ENCODE measurements at regions not wholly inside any gene's neighbourhood (a gene's known extent, or its start where the extent isn't known, plus 50 kb on each side); places are given as distances from the start of the nearest gene placed in this dataset.
"Not testable (repeated sequence)": the region's sequence is repeated elsewhere in the genome, so short reads cannot be mapped to it uniquely, and the experiment has no call there.

DNA sequence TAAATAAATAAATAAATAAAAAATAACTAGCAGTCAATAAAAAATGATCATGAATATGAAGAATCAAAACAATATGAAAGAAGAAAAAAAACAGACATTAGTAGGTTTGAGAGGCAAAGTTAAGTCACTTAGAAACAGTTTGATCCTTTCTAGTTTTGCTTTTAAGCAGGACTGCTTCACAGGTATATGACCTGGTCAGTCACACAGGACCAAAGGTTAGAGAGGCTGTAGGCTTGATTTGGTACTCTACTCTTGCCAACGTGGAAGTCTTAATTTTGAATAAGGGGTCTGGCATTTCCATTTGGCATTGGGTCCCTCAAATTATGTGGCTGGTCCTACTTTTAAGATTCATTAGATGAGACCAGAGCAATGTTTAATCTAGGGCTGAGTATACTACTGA lies 441.7 kb upstream of the NECTIN3 start:
- no peak for DNase-seq (ENCODE audit: low read depth in 2 of 3, low spot score in 2 of 3)

DNA sequence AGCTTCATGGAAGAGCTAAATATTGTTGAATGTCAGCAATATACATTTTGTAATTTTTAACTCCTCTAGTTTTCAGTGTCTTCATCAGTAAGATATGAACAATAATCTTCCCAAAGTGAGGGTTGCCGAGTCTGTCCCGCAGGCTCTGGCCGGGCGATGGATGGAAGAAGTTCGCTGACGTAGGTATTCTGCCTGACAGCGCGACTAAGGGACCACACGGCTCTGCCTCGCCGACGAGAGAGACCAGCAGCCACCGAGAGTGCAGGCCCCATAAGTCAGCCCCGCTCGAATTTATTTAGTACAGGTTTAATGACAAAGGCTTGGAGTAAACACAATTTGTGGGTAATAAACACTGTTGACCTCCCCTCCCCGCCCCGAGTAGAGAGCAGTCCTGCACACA lies 427.4 kb upstream of the NECTIN3 start:
- DNase-seq (ENCODE audit: low read depth in 2 of 3, low spot score in 2 of 3): no peak

DNA sequence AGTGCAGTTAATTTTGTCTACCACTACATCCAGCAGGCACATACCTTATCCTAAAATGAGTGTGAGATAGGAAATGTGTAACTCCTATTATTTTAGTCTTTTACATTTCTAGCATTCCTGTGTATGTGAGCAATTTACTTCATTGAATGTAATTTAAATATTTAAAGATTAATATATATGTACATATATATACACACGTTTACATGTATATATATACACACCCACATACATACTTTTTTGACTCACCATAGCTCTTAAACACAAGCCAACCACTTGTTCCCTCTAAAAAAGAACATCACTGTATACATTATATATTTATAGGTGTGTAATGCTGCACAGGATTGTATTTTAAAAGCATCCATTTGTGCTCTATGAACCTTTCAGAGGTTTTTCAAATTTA lies 425.6 kb upstream of the NECTIN3 start:
- DNase-seq (ENCODE audit: low read depth in 2 of 3, low spot score in 2 of 3): no peak

DNA sequence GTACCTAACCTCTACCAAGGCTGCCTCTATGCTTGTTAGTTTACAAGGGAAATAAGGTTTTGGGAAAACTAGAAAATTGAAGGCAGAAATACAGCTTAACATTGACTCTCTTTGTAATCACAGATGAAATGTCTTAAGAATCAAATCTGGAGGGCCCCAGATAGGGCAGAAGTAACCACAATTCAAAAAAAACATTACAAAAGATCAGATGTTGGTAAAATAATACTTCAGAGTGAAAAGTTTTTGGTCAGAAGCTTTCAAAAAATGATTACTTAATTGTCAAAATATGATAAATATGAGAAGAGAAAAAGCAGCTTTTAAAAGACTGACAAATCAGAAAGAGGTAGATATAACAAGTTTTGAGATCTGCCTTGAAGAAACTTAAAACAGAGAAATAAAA lies 425.1 kb upstream of the NECTIN3 start:
- no peak for DNase-seq (ENCODE audit: low read depth in 2 of 3, low spot score in 2 of 3)

DNA sequence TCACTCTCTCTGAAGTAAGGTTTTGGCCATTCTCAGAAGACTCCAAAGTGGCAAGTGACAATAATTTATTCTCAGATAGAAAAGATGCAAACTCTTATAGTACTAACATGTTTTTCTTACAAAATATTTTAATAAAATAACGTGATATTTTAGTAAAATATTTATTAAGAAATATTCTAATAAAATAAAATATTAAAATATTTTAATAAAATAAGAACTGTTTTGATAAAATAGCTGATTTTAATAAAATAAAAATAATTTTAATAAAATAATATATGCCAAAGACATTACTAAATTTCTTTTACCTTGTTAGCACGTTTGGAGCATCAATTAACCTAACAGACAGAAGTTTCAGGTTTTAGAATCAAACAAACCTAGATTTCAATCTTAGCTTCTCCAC lies 424.0 kb upstream of the NECTIN3 start:
- no peak for DNase-seq (ENCODE audit: low read depth in 2 of 3, low spot score in 2 of 3)

DNA sequence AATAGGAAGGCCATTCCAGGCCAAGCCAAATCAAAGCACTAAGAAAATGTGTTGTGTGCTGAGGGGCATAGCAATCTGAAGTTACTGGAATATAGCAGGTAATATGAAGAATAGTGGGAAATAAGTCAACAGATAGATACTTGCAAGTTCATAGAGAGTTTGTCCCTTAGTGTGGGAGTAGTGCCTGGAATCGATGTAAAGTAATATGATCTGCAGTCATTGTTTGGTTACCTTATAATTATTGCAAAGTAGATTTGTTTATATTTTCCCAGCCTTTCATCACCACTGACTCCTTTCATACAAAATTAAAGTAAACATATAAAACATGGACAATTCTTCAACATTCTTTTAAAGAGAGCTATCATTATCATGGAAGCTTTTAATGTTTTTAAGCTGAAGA lies 420.9 kb upstream of the NECTIN3 start:
- DNase-seq (ENCODE audit: low read depth in 2 of 3, low spot score in 2 of 3): no peak

DNA sequence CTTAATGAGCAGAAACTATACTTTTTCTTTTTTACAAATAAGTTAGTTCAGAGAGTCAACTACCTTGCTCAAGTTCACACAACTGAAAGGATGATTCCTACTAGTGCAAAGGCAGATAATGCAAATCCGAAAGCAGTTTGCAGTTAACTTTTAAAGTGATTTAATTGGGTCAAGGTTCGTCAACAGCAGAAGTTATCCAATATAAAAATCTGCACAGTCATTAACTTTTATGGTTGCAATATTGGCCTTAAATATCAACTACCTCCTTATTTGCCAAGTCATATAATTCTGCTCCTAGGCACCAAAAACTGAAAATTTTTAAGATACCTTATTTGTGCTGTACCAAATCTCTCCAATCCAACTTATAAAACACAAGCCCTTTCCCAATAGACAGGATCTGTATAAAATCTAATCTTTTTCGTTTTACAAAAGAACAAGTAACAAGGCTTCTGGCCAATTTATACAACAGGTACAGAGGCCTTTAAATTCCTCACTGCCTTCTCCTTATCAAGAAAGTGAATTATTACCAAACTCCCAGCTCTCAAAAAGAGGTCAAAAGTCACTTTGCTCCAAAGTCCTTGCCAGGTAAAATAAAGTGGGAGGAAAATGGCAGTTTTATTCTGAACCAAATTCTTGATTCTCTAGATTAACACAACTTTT lies 416.6 kb upstream of the NECTIN3 start:
- no peak for DNase-seq (ENCODE audit: low read depth in 2 of 3, low spot score in 2 of 3)

DNA sequence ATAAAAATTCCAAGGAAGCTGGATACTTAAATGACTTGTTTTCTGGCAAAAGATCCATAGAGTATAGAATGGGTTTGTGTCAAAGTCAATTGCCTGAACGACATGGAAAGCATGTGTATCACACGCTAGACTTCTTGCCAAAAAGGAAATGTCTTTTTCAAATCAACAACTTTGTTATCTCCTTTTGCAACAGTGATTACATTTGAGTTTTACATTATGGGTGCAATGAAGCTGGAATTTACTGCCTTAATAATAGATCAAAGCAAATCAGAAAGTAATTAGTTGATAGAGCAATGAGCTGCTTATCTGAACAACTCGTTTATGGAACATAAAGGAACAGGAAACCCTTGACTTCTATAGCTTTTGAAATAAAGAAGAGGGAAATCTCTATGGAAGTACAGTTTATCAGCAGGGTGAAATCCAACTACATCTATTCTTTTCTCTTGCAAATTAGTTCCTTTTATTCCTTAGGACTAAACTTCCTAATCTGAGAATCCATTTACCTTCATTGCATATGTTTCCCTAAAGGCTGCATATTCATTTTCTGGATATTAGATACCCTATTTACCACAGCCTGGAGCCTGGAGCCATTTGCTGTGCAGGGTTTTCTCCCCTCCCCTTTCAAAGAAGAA lies 415.1 kb upstream of the NECTIN3 start:
- no peak for DNase-seq (ENCODE audit: low read depth in 2 of 3, low spot score in 2 of 3)

DNA sequence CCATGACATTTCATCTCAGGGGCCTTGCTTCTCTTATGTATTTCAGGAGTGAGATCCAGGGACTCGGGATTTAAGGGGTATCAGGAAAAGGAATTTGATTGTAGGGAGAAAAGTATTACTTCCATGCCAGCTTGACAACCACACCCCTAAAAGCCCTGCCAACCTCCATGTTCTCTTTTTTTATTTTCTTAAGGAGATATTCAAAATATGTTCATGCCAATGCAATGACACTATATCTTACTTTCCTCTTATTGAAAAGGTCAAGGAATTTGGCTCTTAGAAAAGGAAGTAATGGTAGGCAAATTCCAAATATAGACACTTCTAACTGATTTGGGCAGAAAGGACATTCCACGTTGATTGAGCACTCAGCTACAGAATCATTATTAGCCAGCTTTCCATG lies 407.5 kb upstream of the NECTIN3 start:
- no peak for DNase-seq (ENCODE audit: low read depth in 2 of 3, low spot score in 2 of 3)

DNA sequence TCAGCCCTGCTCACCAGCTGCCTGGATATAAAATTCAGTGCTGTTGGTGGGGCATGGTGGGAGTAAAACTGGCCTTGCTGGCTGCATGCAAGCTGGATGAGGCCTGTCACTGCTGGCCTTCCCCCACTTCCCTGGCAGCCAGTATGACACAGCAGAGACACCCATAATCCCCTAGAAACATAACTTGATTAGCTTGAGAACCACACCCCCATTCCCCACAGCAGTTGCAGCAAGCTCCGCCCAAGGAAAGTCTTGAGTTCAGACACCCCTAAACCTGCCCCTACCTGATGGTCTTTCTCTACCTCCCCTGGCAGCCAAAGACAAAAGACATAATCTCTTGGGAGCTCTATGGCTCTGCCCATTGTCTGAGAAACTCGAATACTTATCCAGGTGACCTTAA lies 405.1 kb upstream of the NECTIN3 start:
- no peak for DNase-seq (ENCODE audit: low read depth in 2 of 3, low spot score in 2 of 3)

DNA sequence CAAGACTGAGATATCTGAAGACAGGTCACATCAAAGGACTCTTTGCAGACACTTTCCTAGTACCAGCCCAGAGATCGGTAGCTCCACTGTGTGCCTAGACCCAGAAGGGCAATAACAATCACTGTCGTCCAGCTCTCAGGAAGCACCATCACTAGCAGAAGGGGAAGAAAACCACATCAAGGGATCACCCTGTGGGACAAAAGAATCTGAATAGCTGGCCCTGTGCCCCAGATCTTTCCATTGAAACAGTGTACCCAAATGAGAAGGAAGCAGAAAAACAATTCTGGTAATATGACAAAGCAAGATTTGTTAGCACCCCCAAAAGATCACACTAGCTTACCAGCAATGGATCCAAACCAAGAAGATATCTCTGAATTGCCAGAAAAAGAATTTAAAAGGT lies 404.4 kb upstream of the NECTIN3 start:
- no peak for DNase-seq (ENCODE audit: low read depth in 2 of 3, low spot score in 2 of 3)

DNA sequence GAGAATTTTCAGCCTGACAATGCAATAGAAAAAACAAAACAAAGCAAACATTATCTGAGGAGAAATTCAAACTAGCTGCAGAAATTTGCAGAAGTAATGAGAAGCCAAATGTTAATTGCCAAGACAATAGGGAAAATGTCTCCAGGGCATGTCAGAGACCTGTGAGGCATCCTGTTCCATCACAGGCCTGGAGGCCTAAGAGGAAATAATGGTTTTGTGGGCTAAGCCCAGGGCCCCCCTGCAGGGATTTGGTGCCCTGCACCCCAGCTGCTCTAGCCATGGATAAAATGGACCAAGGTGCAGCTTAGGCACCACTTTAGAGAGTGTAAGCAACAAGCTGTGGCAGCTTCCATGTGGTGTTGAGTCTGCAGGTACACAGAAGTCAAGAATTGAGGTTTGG lies 401.2 kb upstream of the NECTIN3 start:
- DNase-seq (ENCODE audit: low read depth in 2 of 3, low spot score in 2 of 3): no peak

DNA sequence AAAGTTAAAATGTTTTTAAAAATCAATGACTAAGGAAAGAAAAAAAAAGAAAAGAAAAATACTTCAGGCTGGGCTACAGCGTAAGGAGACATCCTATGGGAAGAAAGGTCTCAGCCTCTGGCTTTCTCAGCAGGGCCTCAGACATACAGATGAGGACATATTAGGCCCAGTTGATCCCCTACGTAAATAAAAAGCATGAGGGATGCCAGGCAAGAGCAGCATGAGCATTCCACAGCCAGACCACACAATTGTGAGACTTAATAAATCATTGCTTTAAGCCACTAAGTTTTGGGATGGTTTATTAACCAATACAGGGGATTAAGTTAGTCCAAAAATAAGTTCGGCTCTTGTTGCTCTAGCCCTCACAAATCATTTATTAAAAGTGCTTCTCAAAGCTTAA lies 394.1 kb upstream of the NECTIN3 start:
- DNase-seq (ENCODE audit: low read depth in 2 of 3, low spot score in 2 of 3): no peak

DNA sequence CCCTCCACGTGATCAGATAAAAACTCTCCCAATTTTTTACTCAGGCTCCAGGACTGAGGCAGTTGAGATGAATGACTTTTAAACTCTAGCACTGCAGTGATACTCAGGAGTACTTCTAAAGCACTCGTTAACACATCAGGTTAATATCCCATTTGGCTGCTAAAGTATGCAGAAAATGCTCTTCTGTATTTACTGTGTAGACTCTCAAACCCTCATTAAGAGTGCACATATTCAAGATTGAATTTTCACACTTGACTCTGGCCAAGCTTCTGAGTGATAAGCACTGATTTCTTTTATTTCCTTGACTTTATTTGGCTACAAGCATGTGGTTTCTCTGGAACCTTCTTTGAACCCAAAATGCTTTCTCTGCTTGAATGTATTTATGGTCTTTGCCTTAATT lies 392.3 kb upstream of the NECTIN3 start:
- DNase-seq (ENCODE audit: low read depth in 2 of 3, low spot score in 2 of 3): no peak

DNA sequence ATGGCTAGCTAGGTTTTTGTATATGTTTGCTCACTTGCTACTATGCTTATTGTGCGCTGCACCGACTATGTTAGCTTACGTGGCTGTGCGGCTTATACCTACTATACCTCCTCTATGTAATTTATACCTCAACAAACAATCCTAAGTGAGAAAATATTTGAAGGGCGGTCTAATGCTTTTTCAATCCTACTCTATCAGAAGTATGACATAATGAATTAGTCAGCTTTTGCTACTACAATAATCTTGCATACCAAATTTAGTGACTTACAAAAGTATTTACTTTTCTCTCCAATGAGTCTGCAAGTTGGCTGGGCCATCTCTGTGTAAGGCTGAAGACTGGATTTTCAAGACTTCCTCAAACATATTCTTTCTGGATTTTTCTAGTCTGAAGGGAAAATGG lies 391.2 kb upstream of the NECTIN3 start:
- no peak for DNase-seq (ENCODE audit: low read depth in 2 of 3, low spot score in 2 of 3)

DNA sequence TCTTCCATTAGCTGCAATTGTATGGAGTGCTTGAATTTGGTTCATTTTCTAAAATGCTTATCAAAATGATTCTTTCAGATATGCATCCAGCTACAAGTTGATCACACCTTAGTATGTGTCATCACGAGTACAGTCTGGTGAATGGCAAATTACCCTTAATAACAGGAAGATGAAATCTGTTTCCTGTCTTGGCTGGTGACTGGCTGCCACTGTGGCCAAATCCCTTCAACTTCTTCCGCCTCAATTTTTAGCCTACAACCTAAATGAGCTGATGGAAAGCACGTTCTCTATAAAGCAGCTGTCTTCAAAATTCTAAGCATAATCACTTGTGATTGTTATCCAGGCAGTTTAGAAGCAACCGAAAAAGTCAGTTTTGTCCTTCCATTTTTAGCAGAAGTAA lies 387.1 kb upstream of the NECTIN3 start:
- no peak for DNase-seq (ENCODE audit: low read depth in 2 of 3, low spot score in 2 of 3)

DNA sequence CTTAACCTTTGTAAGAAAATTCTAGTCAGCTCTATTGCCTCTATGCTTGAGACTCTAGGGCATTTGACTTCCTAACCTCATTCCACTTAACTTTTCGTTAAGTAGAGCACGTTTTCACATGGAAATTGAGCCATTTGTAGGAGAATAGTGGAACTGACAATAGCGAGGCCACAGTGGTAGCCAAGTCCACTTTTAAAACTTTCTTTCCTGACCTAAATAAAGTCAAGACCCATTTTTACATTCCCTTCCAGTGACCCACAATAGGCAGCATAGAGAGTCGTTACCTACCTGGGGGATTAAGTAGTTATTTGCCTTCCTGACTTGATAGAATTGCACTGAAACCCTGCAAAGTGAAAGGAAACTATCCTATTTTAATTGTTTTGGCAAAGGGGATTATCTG lies 386.0 kb upstream of the NECTIN3 start:
- DNase-seq (ENCODE audit: low read depth in 2 of 3, low spot score in 2 of 3): no peak

DNA sequence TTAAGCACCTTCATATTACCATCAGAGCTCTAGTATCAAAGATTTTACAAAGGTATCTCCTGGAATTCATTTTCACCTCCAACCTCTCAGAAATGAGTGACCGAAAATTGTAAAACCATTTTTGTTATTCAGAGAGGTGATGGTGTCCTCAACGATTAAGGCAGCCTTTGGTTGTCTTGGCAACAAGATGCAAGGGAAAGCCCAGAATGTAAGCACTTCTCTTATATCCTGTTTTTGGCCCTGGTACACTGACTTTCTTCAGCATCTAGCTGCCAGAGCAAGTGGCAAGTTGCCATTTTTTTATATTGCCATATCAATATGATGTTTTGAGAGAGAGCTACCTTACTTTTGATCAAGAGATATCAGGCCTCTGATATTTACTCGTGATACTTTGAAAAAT lies 384.9 kb upstream of the NECTIN3 start:
- DNase-seq (ENCODE audit: low read depth in 2 of 3, low spot score in 2 of 3): no peak

DNA sequence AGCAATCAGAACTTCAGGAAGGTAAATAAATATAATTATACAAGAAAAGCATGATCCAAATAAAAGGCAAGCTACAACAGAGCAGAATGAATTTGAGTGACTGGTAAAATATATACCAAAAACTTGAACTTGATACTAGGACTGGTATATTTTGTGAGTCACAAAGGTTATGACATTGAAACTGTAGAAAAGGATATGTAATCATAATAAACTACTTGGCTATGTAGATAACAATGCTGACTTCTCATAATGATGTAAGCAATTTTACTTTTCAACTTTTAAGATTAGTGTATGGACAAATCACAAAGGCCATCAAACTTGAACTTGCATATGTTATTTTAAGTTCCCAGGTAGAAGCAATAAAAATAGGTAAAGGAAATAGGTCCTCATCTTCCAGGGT lies 384.5 kb upstream of the NECTIN3 start:
- DNase-seq (ENCODE audit: low read depth in 2 of 3, low spot score in 2 of 3): no peak

DNA sequence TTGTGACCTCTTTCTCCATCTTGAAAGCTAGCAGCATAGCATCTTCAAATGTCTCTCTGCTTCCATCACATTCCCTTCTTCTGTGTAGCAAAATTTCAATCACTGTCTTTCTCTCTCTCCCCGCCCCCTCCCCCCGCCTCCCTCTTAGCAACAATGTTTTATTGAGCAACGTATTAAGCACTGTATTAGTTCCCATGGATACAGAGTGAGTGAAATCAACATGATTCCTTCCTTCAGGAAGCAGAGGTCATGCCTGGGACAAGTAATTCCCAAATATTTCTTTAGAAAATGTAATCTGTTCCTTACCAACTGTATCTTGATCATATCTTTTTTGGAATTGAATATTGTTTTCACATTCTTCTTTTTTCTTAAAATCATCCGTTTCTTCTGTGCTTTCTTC lies 373.7 kb upstream of the NECTIN3 start:
- DNase-seq (ENCODE audit: low read depth in 2 of 3, low spot score in 2 of 3): no peak

DNA sequence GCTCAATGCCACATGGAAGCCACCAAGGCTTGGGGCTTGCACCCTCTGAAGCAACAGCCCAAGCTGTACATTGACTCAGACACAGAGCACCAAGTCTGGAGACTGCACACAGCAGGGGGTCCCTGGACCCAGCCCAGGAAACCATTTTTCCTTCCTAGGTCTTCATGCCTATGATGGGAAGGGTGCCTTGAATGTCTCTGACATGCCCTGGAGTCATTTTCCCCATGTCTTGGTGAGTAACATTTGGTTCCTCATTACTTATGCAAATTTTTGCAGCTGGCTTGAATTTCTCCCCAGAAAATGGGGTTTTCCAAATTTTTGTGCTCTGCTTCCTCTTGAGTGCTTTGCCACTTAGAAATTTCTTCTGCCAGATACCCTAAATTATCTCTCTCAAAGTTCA lies 367.3 kb upstream of the NECTIN3 start:
- not testable (repeated sequence) for DNase-seq (ENCODE audit: low read depth in 2 of 3, low spot score in 2 of 3)

DNA sequence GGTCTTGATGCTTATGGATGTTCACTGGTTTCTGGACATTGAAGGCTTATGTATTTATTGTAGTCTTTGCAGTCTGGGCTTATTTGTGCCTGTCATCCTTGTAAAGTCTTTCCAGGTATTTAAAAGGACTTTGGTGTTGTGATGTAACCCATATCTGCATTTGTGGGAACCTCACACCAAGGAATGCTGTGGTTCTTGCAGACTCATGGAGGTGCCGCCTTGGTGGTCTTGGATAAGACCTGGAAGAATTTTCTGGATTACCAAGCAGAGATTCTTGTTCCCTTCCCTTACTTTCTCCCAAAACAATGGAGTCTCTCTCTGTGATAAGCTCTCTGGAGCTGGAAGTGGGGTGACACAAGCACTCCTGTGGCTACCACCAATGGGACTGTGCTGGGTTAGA lies 363.5 kb upstream of the NECTIN3 start:
- no peak for DNase-seq (ENCODE audit: low read depth in 2 of 3, low spot score in 2 of 3)

DNA sequence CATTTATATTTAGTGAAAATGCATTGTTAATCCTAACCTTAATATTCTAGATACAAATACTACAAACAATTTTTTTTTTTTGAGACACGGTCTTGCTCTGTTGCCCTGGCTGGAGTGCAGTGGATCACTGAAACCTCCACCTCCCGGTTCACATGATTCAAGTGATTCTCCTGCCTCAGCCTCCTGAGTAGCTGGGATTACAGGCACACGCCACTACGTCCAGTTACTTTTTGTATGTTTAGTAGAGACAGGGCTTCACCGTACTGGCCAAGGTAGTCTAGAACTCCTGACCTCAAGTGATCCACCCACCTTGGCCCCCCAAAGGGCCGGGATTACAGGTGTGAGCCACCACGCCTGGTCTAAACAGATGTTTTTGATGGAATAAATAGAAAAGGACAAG lies 361.5 kb upstream of the NECTIN3 start:
- DNase-seq (ENCODE audit: low read depth in 2 of 3, low spot score in 2 of 3): no peak
